ENCODE measurements at regions not wholly inside any gene's neighbourhood (a gene's known extent, or its start where the extent isn't known, plus 50 kb on each side); places are given as distances from the start of the nearest gene placed in this dataset.
"Not testable (repeated sequence)": the region's sequence is repeated elsewhere in the genome, so short reads cannot be mapped to it uniquely, and the experiment has no call there.

- not testable (repeated sequence) for TF ChIP-seq CTCF (conservative IDR thresholded peaks at IDR 0.05; ENCODE audit: low read depth, low read length); EZH2 (IDR thresholded peaks at IDR 0.05; ENCODE audit: low read length, unreplicated experiment); EZH2phosphoT487 (IDR thresholded peaks at IDR 0.05; ENCODE audit: borderline replicate concordance, low read length)
These were observed 116.2 kb downstream of the VGLL3 start for GRCh38 chr3:86874790-86875189.
